NCI-H2107 (cell line): ENCODE measurements at regions not wholly inside any gene's neighbourhood (a gene's known extent, or its start where the extent isn't known, plus 50 kb on each side); places are given as distances from the start of the nearest gene placed in this dataset.
"Not testable (repeated sequence)": the region's sequence is repeated elsewhere in the genome, so short reads cannot be mapped to it uniquely, and the experiment has no call there.

Experiments used
- DNase-seq: peaks from one replicate; lab custom pipeline; 2025; lab: John Stamatoyannopoulos, UW

GRCh38 chr3:177624528-177625495 lies 427.5 kb upstream of the TBL1XR1 start:
- DNase-seq: no peak

- DNase-seq: no peak
Measured at GRCh38 chr3:177626045-177626444, 428.8 kb upstream of the TBL1XR1 start.

DNA sequence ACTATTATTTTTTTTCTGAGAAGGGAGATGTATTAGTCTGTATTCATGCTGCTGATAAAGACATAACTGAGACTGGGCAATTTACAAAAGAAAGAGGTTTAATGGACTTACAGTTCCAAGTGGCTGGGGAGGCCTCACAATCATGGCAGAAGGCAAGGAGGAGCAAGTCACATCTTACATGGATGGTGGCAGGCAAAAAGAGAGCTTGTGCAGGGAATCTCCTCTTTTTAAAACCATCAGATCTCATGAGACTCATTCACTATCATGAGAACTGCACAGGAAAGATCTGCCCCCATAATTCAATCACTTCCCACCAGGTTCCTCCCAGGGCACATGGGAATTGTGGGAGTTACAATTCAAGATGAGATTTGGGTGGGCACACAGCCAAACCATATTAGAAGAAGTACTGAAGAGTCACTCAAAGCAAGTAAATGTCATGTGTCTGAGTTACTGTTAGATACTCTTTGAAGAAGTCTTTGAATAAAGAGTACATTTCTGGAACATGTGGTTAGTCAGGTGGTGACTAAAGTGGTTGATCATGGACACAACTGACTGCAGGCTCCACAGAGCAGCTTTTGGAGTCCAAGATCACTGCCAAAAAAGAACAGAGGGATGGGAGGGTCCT lies 430.9 kb upstream of the TBL1XR1 start:
- not testable (repeated sequence) for DNase-seq

GRCh38 chr3:177629276-177629675 lies 432.0 kb upstream of the TBL1XR1 start:
- no peak for DNase-seq

- DNase-seq: no peak
Measured at GRCh38 chr3:177633671-177634207, 436.5 kb upstream of the TBL1XR1 start.

DNA sequence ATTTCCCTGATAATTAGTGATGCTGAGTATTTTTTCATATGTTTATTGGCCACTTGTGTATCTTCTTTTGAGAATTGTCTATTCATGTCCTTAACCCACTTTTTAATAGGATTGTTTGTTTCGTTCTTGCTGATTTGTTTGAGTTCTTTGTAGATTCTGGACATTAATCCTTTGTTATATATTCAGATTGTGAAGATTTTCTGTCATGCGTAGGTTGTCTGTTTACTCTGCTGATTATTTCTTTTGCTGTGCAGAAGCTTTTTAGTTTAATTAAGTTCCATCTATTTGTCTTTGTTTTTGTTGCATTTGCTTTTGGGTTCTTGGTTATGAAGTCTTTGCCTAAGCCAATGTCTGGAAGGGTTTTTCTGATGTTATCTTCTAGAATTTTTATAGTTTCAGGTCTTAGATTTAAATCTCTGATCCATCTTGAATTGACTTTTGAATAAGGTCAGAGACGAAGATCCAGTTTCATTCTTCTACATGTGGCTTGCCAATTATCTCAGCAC lies 438.4 kb upstream of the TBL1XR1 start:
- DNase-seq: not testable (repeated sequence)

DNA sequence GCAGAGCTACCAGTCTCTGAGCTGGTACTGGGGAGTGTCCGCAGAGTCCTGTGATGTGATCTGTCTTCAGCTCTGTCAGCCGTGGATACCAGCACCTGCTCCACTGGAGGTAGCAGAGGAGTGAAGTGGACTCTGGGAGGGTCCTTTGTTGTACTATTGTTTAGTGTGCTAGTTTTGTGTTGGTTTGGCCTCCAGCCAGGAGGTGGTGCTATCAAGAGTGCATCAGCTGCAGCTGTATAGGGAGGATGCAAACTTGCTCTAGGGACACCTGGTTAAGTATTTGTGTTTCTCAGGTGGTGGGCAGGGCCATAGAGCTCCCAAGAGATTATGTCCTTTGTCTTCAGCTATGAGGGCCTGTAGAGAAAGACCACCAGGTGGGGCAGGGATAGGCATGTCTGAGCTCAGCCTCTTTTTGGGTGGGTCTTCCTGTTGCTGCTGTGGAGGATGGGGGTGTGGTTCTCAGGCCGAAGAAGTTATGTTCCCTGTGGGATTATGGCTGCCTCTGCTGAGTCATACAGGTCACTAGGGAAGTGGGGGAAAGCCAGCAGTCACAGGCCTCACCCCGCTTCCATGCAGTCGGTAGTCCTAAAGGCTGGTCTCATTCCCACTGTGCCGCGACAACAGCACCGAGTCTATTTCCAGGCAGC lies 443.2 kb upstream of the TBL1XR1 start:
- DNase-seq: peak; percentile 97

DNA sequence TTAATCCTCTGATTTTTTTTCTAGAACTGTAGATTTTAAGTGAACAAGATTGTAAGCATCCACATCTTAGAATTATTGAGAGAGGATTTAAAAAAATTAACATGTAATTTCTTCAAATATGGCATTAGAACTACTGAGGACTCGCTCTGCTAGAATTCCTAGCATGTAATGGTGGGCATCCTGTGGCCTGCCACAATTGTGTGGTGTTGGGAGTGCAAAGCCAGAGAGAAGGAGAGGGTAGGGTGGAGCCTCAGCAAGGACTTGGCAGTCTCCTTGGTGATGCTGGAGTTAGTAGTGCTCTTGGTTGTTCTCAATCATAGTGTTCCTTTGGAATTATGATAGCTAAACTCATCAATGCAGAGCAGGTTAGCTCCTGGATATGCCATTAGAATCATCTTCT lies 443.9 kb upstream of the TBL1XR1 start:
- no peak for DNase-seq

- DNase-seq: peak; percentile 70
Measured at GRCh38 chr3:177642042-177642803, 444.9 kb upstream of the TBL1XR1 start.

- no peak for DNase-seq
Measured at GRCh38 chr3:177642804-177643125, 445.5 kb upstream of the TBL1XR1 start.

DNA sequence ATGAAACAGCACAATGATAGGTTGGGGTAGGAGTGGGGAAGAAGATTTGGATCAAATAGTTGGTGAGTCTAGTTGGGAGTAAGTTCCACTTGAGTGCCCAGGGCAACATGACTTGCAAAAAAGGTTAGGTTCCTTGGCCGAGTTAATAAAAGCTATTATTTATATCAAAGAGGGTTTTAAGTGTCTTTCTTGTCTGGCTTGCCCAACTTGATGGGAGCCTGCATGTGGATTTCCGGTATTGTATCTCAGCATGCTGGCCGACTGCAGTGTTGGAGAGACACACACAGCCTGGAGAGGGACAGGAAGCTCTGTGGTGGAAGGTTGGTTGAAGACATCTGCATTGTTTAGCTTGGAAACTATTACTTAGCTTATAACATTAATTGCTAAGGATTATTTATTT lies 449.5 kb upstream of the TBL1XR1 start:
- DNase-seq: no peak

- no peak for DNase-seq
Measured at GRCh38 chr3:177647341-177647740, 450.1 kb upstream of the TBL1XR1 start.

GRCh38 chr3:177647876-177648275 lies 450.6 kb upstream of the TBL1XR1 start:
- DNase-seq: peak; percentile 56

GRCh38 chr3:177652556-177653291 lies 455.4 kb upstream of the TBL1XR1 start:
- no peak for DNase-seq

DNA sequence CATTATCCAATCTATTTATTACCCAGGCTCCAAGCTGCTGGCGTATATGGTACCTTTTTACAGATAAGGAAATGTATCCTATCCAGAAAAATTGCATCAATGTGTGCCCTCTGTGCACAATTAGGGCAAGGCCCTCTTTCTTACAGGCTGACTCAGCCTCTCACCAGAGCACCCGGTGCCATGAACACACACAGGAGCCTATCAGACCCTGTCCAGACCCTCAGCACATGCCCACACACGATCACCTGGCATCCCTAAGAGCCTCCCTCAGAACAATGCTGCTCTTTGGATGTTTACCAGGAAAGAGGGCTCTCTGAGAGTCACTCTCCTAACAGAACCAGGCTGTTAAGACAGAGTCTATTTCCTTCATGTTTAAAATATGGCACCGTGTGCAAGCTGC lies 460.0 kb upstream of the TBL1XR1 start:
- DNase-seq: no peak

- no peak for DNase-seq
Measured at GRCh38 chr3:177658354-177658753, 461.1 kb upstream of the TBL1XR1 start.

- DNase-seq: not testable (repeated sequence)
Measured at GRCh38 chr3:177664380-177665103, 467.3 kb upstream of the TBL1XR1 start.

DNA sequence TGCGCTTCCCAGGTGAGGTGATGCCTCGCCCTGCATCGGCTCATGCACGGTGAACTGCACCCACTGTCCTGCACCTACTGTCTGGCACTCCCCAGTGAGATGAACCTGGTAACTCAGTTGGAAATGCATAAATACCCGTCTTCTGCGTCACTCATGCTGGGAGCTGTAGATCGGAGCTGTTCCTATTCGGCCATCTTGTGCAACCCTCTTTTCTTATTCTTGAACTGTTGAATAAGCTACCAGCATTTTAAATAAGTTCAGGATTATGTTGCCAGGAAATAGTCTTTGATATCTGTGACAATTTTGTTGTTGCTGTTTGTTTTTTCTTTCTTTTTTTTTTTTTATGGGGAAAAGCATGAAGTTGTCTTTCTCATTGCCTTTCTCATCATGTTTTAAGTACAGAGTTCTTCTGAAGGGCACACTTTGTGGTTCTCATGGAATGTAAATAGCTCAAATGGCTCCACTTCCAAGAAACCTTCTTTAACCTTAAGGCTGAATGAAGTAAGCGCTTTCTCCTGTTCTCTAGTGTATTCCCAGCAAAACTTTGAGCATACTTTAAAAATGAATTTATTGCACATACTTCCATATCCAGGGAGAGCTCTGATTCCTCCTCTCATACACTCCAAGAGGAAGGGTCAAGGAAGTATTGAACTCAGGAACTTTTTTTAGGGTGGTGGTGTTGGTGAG lies 468.0 kb upstream of the TBL1XR1 start:
- no peak for DNase-seq

GRCh38 chr3:177672252-177672911 lies 475.1 kb upstream of the TBL1XR1 start:
- DNase-seq: no peak
